HG03457 (cell line): ENCODE measurements at regions not wholly inside any gene's neighbourhood (a gene's known extent, or its start where the extent isn't known, plus 50 kb on each side); places are given as distances from the start of the nearest gene placed in this dataset.

Experiments
- ATAC-seq: cut with Tn5 transposase; IDR thresholded peaks from one replicate; pipeline ENCODE4 v1.9.1; 2021; ENCODE audit warnings: moderate number of reproducible peaks; ENCODE audit not compliant: unreplicated experiment

GRCh38 chr3:107258300-107258699, 118.9 kb upstream of the CCDC54 start:
- ATAC-seq: no peak

DNA sequence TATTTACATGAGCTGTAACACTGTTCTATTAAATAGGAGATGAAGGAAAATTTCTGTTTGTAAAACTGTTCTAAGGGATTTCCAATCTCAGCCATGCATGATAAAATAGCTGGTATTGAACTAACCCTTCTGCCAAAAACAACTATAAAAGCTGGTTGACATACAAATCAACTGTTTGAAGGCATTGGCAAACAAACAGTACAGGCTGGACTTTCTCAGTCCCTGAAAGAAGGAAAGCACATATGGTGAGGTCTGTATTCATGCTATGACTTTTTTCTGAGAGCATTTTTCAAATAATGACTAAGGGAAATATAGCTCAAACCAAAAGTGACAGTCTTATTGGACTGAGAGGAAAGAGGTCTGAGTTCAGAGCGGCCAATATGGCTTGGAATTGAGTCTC, 117.0 kb upstream of the CCDC54 start:
- ATAC-seq: no peak

DNA sequence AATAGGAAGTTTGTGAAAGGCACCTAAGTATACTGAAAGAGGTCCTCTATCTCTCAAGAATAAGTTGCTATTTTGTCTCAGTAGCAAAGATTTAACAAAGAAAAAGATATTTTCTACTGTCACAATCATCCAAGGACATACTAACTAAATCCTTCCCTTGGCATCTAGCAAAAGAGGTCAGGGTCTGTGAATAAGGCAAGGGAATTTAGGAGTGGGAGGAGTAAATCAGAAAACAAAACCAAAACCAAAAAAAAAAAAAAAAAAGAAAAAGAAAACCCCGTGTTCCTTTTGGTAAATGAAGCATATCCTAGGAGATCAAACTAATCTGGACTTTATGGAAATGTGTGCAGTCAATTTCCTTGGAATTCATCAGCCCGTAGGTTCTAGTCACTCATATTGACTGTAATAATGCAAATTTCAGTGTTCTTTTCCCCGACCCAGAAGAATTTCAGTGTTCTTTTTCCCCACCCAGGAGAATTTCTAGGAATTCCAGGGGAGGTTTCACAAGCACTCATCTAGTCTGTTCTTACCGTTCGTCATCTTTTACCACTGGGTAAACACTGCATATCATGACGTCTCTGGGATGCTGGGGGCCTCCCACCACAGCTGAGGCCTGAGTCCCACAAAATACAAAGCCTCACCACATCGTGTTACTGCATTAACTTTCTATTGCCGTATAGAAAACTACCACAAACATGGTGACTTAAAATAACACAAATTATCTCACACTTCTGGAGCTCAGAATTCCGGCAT, 113.8 kb upstream of the CCDC54 start:
- no peak for ATAC-seq

- no peak for ATAC-seq
These were observed 112.4 kb upstream of the CCDC54 start for GRCh38 chr3:107264888-107265287.

- no peak for ATAC-seq
These were observed 111.7 kb upstream of the CCDC54 start for GRCh38 chr3:107265526-107265925.

DNA sequence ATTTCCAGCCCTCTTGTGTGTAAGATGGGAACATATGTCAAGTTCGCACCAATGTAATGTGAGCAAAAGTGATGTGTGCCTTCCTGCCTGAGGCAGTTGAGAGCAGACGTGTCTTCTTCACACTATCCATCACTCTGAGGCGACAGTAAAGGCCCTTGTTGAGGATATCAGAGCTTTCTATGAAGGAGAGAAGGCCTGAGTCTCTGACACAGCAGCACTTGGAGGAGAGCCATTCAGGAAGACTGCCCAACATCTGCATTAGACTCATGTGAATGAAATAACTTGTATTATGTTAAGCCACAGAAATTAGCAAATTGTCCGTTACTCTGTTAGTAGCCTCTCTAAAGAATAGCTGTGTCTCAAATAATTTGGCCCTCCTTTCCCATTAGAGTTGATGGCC, 108.8 kb upstream of the CCDC54 start:
- no peak for ATAC-seq

GRCh38 chr3:107269136-107269535, 108.1 kb upstream of the CCDC54 start:
- ATAC-seq: no peak

GRCh38 chr3:107271787-107272387, 105.4 kb upstream of the CCDC54 start:
- ATAC-seq: peak; percentile 57

- no peak for ATAC-seq
These were observed 104.8 kb upstream of the CCDC54 start for GRCh38 chr3:107272471-107272870.

DNA sequence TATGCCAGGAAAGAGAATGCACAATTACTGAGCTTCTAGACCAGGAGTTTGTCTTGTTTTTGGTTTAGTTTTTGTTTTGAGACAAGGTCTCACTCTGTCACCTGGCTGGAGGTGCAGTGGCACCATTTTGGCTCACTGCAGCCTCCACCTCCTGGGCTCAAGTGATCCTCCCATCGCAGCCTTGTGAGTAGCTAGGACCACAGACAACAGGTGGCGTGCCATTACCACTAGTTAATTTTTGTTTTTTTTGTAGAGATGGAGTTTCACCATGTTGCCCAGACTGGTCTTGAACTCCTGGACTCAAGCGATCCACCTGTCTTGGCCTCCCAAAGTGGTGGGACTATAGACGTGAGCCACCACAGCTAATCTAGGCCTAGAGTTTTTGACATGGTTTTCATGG, 104.4 kb upstream of the CCDC54 start:
- ATAC-seq: no peak

GRCh38 chr3:107273771-107274170, 103.5 kb upstream of the CCDC54 start:
- no peak for ATAC-seq

- no peak for ATAC-seq
These were observed 101.7 kb upstream of the CCDC54 start for GRCh38 chr3:107275511-107275910.

DNA sequence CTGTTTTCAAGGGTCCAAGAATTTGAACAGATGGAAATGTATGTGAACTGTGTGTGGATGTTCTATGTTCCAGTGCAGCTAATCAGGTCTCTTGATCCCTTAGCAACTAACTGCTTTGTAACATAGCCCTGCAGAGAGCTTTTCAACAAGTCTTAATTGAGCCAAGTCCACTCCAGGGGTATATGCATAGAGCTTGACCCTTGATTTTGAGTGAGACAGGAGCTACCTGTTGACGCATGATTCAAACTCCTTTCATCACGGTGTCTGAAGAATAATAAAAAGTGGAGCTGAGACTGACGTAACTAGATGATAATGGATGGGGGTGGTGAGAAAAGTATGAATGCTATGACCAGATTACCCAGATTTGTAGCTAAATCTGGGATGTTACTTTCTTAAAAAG, 93.3 kb upstream of the CCDC54 start:
- no peak for ATAC-seq

DNA sequence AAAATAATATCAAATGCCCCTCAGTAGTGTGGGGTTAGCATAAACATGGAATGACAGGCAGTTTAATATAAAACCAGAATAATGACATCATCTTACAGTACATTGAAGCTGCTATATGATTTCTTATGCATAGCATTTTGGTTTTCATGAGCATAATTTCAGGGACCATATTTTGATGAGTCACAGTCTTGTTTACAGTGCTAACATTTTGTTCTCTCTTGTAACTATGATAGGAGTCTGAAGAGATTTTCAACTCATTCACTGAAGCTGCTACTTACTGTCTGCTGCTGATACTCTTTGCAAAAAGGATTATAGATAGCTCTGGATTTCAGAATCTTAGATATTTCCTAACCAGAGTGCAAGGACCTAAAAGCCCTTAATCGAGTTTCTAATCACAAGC, 92.6 kb upstream of the CCDC54 start:
- ATAC-seq: no peak

GRCh38 chr3:107285197-107285596, 92.0 kb upstream of the CCDC54 start:
- no peak for ATAC-seq

DNA sequence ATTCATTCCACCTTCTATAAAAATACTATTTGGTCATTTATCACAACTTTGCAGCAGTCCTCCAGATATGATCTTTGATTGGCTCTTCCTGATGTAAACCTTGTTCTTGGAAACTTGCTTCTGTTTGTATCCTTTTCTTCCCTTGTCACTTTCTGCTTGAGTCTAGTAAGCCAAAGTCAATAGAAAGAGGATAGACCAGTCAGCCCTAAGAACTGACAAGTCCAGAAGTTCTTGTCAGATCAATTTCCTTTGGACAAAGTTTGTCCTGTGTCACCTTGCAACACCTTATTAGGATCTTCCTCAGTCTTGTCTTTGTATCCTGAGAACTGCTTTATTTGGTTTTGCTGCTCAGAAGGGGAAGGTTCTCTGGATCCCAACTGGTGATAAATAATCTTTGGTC, 87.9 kb upstream of the CCDC54 start:
- no peak for ATAC-seq

- no peak for ATAC-seq
These were observed 83.1 kb upstream of the CCDC54 start for GRCh38 chr3:107294117-107294516.

DNA sequence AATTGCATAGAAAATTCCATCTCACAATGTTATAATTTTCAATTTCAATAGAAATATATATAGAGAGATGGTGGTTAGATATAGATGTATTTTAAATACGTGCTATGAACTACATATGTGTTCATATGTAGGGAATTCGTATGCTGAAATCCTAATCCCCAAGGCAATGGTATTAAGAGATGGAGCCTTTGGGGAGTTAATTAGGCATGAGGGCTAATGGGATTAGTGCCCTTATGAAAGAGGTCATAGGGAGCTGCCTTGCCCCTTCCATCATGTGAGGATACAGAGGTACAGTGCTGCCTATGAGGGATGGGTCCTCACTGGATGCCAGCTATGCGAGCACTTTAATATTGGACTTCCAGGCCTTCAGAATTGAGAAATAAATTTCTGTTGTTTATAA, 79.6 kb upstream of the CCDC54 start:
- no peak for ATAC-seq

DNA sequence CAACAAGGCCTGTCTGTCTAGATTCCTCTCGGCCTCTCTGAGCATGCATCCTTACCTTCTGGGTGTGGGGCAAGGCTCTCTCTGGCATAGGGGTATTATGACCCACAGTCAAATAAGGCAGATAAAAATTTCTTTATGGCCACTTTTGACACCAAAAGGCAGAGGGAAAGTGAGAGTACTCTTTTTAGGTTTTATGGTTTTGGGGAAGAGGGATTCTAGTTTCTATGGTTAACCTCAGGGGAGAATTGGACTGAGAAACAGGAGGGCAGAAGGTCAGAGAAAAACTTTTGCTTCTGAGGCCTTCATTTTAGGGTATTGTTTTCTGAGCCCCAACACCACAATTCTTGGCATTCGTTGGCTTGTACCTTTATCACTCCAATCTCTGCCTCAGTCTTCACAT, 70.0 kb upstream of the CCDC54 start:
- no peak for ATAC-seq

- no peak for ATAC-seq
These were observed 68.5 kb upstream of the CCDC54 start for GRCh38 chr3:107308716-107309115.

DNA sequence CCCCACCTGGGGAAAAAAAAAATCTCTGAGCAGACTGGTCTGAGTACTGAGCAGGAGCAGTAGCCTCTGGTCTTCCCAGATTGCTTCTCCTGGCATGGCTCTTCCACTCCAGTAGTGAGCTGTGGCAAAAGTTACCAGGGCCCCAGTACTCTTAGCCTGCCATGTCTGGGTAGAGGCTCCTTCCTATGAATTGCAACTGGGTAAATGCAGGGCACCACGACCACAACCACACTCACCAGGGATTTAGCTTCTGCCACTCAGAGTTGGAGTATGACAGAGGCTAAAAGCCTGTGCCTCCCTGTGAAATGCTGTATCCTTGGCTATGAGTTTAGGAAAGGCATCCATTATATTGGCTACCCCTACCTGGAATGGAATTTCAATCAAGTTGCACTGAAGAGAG, 67.9 kb upstream of the CCDC54 start:
- no peak for ATAC-seq

- no peak for ATAC-seq
These were observed 63.5 kb upstream of the CCDC54 start for GRCh38 chr3:107313711-107314110.

DNA sequence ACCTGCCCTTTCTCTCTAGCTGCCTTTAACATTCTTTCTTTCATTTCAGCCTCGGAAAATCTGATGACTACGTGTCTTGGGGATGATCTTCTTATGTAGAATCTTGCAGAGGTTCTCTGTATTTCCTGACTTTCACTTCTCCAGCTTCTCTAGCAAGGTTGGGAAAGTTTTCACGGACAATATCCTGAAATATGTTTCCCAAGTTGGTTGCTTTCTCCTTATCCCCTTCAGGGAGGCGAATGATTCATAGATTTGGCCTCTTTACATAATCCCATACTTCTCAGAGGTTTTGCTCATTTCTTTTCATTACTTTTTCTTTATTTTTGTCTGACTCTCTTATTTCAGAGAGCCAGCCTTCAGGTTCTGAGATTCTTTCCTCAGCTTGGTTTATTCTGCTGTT, 62.1 kb upstream of the CCDC54 start:
- ATAC-seq: no peak
